DMS53 treated with DMSO at 0.1 percent for 48 hours (cell line): ENCODE measurements at regions not wholly inside any gene's neighbourhood (a gene's known extent, or its start where the extent isn't known, plus 50 kb on each side); places are given as distances from the start of the nearest gene placed in this dataset.
"Not testable (repeated sequence)": the region's sequence is repeated elsewhere in the genome, so short reads cannot be mapped to it uniquely, and the experiment has no call there.

Experiments used
- DNase-seq: peaks from one replicate; lab custom pipeline; 2025; ENCODE audit not compliant: unreplicated experiment; lab: John Stamatoyannopoulos, UW

DNA sequence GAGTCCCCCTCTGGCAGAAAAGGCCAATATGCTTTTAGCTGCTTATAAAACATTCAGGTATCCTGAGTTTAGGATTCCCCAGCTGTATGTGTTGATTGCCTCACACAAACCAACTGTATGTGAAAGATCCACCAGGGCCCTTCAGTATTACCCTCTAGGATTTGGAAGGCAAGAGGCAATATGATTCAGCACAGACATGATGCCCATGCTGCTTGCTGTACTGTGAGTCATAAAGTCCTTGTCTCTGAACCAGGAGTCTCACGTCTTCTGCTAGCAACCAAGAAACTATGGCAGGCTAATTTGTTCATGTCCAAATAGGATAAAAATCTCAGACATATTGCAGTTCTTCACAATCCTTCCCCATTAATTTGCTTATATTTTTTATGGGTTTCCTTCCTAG, 789.2 kb upstream of the SLC35B3 start:
- no peak for DNase-seq

- DNase-seq, result not testable (repeated sequence)
These were observed 778.4 kb upstream of the SLC35B3 start for GRCh38 chr6:9213717-9214116.

DNA sequence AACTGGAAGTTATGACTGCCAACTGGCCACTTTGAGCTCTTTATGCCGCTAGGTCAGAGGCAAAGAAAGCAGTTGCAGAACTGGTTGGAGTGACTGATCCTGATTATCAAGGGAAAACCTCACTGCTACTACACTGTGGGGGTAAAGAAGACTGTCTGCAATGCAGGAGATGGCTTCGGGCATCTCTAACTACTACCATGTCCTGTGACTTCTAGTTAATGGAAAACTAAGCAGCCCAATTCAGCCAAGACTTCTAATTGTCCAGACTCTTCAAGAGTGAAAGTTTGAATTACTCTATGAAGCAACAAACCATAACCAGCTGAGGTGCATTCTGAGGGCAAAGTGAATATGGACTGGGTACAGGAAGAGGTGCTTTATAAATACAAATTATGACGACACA, 773.6 kb upstream of the SLC35B3 start:
- DNase-seq, result no peak

DNA sequence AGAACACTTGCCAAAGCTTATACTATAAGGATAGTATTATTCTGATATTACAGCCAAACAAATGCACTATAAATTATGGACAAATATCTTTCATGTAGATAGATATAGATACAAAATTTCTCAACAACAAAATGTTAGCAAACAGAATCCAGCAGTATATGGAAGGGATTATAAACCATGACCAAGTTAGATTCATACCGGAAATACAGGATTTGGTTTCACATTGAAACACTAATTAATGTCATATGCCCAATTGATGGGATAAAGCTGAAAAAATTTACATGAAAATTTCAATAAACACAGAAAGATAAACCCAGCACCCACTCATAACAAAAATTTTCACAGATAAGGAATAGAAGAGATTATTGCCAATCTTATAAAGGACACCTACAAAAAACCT, 770.3 kb upstream of the SLC35B3 start:
- DNase-seq, result no peak

- no peak for DNase-seq
These were observed 768.8 kb upstream of the SLC35B3 start for GRCh38 chr6:9204171-9204570.

GRCh38 chr6:9200712-9201111, 765.4 kb upstream of the SLC35B3 start:
- no peak for DNase-seq

DNA sequence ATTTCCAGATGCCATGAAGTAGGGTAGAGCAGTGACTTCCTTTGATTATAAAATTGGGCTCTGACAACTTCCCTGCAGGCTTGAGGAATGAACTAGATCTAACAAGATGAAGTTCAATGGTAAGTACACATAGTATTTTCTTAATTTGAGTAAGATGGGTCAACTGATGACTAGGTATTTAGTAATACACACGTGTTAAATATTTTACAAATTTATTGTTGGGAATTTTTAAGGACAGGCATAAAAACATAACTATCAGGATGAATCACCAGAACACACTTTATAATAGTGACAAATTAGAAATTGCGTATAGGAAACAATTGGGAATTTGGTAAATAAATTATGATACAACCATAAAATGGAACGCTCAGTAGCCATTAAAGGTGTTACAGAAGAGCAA, 762.4 kb upstream of the SLC35B3 start:
- DNase-seq, result no peak

DNA sequence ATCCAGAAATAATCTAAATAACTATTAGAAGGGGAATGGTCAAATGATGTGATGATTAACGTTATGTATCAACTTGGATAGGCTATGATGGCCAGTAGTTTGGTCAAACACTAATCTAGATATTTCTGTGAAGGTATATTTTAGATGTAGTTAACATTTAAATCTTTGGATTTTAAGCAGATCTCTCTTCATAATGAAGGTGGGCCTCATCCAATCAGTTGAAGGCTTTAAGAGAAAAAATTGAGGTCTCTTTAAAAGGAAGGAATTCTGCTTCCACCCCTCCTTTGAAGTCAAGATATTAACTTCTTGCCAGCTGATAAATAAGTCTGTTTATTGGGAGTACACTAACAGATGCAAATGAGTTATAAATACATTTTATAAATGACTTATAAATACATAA, 760.0 kb upstream of the SLC35B3 start:
- DNase-seq, result no peak

GRCh38 chr6:9192405-9192909, 757.1 kb upstream of the SLC35B3 start:
- DNase-seq, result peak; percentile 79

DNA sequence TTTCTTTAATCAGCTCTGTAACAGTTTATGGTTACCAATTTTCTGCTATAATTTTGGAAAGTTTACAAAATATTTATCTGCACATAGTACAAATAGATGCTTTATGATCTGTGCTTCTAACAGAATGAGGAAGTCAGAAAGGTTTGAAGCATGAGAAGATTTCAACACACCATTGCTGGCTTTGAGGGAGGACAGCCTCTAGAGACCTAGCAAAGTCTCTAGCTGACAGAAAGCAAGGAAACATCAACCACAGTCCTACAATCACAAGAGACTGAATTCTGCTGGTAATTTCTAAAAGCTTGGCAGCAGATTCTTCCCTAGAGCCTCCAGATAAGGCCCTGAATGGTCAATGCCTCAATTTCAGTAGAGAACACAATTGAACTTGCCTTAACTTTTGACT, 750.8 kb upstream of the SLC35B3 start:
- DNase-seq, result no peak

DNA sequence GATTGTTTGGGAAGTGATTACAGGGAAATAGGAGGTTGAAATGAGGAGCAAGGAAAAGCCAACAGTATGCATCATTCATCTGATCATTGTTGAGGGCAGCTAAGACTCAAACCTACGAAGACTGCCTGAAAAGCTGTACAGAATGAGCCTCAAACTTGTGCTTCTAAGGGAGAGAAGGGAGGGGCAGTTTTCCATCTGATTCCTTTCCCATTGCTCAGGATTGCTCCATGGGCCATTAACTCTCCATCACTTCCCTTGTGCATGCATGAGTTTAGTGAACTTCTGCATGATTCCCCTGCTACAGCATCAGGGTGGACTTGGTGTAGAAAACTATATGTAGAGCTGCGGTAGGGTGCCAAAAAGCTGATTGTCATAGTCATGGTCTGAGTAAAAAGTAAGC, 742.7 kb upstream of the SLC35B3 start:
- DNase-seq, result no peak

DNA sequence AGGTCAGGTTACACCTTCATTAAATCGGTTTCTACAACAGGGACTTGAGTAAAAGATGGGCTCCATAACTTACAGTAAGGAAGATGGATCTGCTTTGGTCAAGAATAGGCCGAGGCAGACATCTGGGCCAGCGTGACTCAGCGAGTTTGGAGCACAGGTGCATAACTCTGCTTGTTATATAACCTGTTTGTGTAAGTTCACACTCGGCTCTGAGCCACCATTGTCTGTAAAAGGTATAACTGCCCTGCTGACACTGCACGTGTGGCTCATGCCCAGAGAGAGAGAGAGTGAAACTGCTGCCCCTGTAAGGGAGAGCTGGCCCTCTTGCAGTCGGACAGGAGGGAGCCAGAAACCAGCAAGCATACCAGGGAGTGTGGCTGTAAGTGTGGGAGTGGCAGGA, 737.9 kb upstream of the SLC35B3 start:
- DNase-seq, result no peak

GRCh38 chr6:9172096-9172495, 736.8 kb upstream of the SLC35B3 start:
- DNase-seq, result no peak

DNA sequence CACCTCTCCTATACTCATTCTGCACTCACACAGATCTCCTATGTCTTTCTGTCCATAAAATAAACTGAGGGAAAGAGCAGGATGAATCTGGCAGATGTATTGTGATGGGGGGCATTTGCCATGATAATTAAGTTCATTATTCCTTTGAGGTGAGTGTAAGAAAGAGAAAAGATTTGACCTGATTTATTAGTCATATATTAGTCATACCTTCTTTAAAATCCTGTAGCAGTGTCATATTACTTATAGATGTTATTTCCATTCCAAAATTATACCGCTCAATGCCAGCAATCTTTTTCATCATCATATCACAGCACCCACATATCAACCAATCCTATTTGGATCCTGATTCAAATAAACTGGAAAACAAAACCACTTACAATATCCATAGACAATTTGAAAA, 733.3 kb upstream of the SLC35B3 start:
- no peak for DNase-seq

GRCh38 chr6:9161731-9162130, 726.4 kb upstream of the SLC35B3 start:
- DNase-seq, result no peak

DNA sequence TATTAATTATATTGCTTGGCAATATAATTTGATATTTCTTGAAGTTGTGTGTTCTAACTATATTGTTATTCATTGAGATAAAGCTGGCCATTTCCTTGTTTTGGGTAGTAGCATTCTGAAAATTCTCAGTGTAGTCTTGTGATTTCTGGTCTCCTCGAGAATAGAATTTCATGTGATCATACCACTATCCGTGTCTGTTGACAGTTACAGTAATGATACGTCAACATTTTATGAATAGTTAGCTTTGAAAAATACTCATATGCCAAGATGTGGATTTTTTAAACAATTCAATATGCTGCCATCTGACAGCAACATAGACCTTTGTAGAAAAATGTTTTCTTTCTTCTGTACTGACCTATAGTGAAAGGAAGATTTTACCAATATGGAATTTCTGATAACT, 723.7 kb upstream of the SLC35B3 start:
- no peak for DNase-seq

GRCh38 chr6:9155836-9156235, 720.5 kb upstream of the SLC35B3 start:
- DNase-seq, result no peak

DNA sequence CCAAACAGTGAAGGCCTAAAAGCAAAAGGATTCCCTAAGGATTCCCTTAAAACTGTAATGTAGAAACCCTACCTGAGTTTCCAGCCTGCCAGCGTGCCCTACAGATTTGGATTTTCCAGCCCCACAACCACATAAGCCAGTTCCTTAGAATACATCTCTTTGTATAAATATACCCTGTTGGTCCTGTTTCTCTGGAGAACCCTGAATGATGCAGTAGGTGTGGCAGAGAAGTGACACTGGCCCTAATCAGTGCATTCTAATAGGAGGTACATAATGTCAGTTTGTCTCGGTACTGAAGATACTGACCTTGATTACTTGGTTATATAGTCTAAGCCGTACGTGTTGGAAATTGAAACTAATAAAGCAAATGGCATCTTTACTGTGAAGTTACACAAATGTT, 707.8 kb upstream of the SLC35B3 start:
- DNase-seq, result no peak

DNA sequence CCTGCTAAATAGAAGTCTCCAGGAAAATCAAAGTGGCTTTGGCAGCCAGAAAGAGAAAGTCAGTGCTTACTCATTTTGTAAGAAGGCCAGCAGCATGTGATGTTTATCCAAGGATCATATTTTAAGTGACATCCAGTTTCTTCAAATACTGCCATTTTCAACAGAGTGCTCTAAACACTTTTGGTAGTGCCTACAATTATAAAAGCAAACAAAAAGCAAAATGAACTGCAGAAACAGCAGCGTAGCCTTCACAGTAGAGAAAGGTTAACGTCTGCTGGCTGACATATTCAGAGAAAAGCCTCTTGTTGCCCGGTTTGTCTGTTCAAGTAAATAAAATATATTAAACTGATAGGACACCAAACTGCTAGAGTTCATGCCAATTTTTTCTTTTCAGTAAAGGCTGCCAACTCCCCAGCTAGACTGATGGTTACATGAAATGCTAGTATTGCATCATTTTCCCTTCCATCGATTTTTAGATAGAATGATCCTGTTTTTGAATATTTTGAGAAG, 705.7 kb upstream of the SLC35B3 start:
- peak; percentile 8 for DNase-seq

GRCh38 chr6:9140172-9140571, 704.8 kb upstream of the SLC35B3 start:
- no peak for DNase-seq

DNA sequence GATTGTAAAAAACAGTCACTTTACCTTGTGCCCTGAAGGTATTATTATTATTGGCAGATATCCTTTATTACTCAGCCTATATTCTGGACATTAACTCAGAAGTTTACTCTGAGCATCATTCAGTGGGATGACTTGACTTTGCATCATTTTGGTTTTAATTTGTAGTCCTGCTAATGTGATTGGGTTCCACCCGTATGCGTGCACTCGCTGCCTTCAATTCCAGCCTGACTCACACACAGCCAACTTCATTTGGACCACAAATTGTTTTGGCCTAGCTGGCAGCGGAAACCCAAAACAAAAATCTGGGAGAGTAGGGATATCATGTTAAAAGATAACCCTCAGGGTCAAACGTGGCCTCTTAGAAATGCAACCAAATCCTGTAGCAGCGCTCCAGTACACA, 704.4 kb upstream of the SLC35B3 start:
- DNase-seq, result no peak

DNA sequence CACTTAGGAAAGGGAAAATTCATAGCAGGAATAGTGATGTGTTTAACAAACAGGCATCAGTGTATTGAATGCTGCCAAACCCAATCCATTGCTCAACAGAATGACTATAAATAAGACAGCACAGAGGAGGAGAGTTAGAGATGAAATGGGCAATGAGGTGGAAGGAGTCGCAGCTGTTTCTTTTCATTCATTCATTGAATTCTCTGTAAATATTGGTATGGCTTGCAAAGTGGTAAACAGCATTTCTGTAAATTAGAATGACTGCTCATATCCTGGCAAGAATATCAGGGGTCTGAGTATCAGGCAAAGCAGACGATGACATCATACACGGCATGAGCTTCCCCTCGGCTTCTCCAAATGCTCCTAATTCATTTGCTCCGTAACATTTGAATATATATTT, 703.6 kb upstream of the SLC35B3 start:
- no peak for DNase-seq

DNA sequence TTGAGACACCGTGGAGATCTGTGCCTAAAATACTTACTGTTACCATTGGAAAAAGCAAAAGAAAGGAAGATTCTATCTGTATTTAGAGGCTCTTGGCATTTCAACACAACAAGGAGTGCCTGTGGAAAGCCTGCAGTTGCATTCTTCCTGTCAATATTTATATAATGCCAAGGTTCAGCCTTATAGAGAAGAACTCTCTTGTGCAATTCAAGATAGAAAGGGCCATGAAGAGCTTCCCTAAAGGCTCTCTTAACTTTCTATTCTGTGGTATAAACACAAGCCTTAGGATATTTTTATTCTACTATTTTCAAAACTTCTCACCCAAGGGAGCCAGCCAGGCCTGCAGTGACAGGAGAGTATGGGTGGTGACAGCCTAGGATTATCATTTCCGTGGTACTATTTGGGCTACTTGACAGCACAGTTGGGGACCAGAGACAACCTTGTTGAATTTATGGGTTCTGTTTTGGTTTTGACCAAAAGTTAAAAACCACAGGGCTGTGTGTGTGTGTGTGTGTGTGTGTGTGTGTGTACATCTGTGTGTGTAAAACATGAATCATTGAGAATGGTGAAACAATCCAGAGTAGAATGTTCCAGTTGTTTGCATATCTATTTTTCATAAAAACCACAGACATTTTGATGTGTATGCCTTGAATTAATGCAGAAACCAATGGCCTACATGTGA, 700.9 kb upstream of the SLC35B3 start:
- no peak for DNase-seq
